Kidney (tissue), 13 donors: ENCODE measurements at regions not wholly inside any gene's neighbourhood (a gene's known extent, or its start where the extent isn't known, plus 50 kb on each side); places are given as distances from the start of the nearest gene placed in this dataset.

Experiments
- DNase-seq, 5 donors: peaks; one replicate each; pipeline ENCODE4 v3.0.0-alpha.2; 2013 to 2020
- FAIRE-seq: peaks from 2 replicates; lab custom pipeline; 2012; peaks lifted over from hg19 to GRCh38; lab: Jason Lieb, UNC
- H3K27ac ChIP-seq, 2 donors: one replicate each; pipeline ENCODE4 v1.7.0; 2013; ENCODE audit warnings: low read depth in 2 of 2, low read length in 2 of 2, inconsistent platforms in 1 of 2
- H3K27me3 ChIP-seq: one replicate; pipeline ENCODE4 v1.7.1; 2013; ENCODE audit warnings: low read length, inconsistent platforms; ENCODE audit not compliant: control insufficient read depth, insufficient read depth
- H3K36me3 ChIP-seq, 3 donors: one replicate each; pipeline versions ENCODE4 v1.7.0 to v1.7.1; 2013; ENCODE audit warnings: low read length in 3 of 3, control low read depth in 1 of 3, inconsistent platforms in 1 of 3; ENCODE audit not compliant: insufficient read depth in 3 of 3, control insufficient read depth in 2 of 3
- H3K4me1 ChIP-seq, 3 donors: one replicate each; pipeline versions ENCODE4 v1.7.0 to v1.7.1; 2013; ENCODE audit warnings: low read length in 3 of 3, inconsistent platforms in 1 of 3, low read depth in 1 of 3; ENCODE audit not compliant: control insufficient read depth in 2 of 3, insufficient read depth in 2 of 3
- H3K4me3 ChIP-seq, 3 donors: one replicate each; pipeline versions ENCODE4 v1.7.0 to v1.8.1; 2013; ENCODE audit warnings: low read length in 3 of 3, control low read depth in 1 of 3, inconsistent platforms in 1 of 3
- H3K9ac ChIP-seq, 3 donors: one replicate each; pipeline versions ENCODE4 v1.7.0 to v1.7.1; 2013; ENCODE audit warnings: low read length in 3 of 3, control low read depth in 1 of 3, inconsistent platforms in 1 of 3
- H3K9me3 ChIP-seq, 3 donors: one replicate each; pipeline versions ENCODE4 v1.7.0 to v1.7.1; 2013; ENCODE audit warnings: low read length in 3 of 3, control low read depth in 1 of 3, inconsistent platforms in 1 of 3; ENCODE audit not compliant: control insufficient read depth in 2 of 3, insufficient read depth in 1 of 3
- CTCF ChIP-seq: IDR thresholded peaks from 3 replicates; pipeline ENCODE4 v1.5.1; 2012; ENCODE audit warnings: mild to moderate bottlenecking, moderate library complexity, borderline replicate concordance; ENCODE audit not compliant: insufficient read depth; ENCODE audit errors: extremely low read depth
- intact Hi-C: fragments of 100-400 bp; cut with DNase I; formaldehyde crosslinking; loops from one replicate; pipeline ENCODE4 v1.11.1; 2022
- donor health status: control.
- donor health status: control.
- donor health status: control.
- donor health status: control.
- donor health status: control.
- donor health status: DM: yes; HTN: yes; CAD: no.
- donor health status: Normal renal cell carcinoma (clear cell type).

- intact Hi-C loops, result no loop called here
- no peaks in the 10 kb centered on the region for H3K9me3 ChIP-seq
- no peak overlapping the region for H3K27ac ChIP-seq
- no peak overlapping the region for H3K9ac ChIP-seq
- no peak overlapping the region for H3K4me3 ChIP-seq
- no peaks in the 10 kb centered on the region for H3K4me1 ChIP-seq
- H3K36me3 ChIP-seq, result no peaks in the 10 kb centered on the region
- no peaks in the 10 kb centered on the region for H3K27me3 ChIP-seq
- no peak for FAIRE-seq
- no peak for DNase-seq
- no peak for TF ChIP-seq CTCF
Observed at GRCh38 chr3:137071104-137071503, 113.3 kb downstream of the IL20RB start.

GRCh38 chr3:137075020-137075419 is 117.2 kb downstream of the IL20RB start:
- no peaks in the 10 kb centered on the region for H3K4me1 ChIP-seq
- intact Hi-C loops, result no loop called here
- peaks cover 0 to 2% (median 0%) of the 10 kb centered on the region in 3 donors for H3K9me3 ChIP-seq
- no peak overlapping the region for H3K4me3 ChIP-seq
- FAIRE-seq (no peak), DNase-seq (no peak)
- H3K27ac ChIP-seq, result no peak overlapping the region
- TF ChIP-seq CTCF, result no peak
- no peaks in the 10 kb centered on the region for H3K36me3 ChIP-seq
- H3K27me3 ChIP-seq, result no peaks in the 10 kb centered on the region
- H3K9ac ChIP-seq, result no peak overlapping the region

- DNase-seq (no peak), FAIRE-seq (no peak)
- Histone ChIP-seq H3K36me3 (no peaks in the 10 kb centered on the region), H3K9ac (no peak overlapping the region), H3K4me3 (no peak overlapping the region), H3K27ac (no peak overlapping the region), H3K27me3 (no peaks in the 10 kb centered on the region), H3K9me3 (peaks cover 0 to 2% (median 0%) of the 10 kb centered on the region in 3 donors), H3K4me1 (no peaks in the 10 kb centered on the region)
- TF ChIP-seq CTCF, result no peak
- intact Hi-C loops, result no loop called here
Observed at GRCh38 chr3:137078040-137078439, 120.3 kb downstream of the IL20RB start.

GRCh38 chr3:137079571-137079970 is 121.8 kb downstream of the IL20RB start:
- Histone ChIP-seq H3K4me3 (no peak overlapping the region), H3K27ac (no peak overlapping the region), H3K27me3 (no peaks in the 10 kb centered on the region), H3K36me3 (no peaks in the 10 kb centered on the region), H3K4me1 (no peaks in the 10 kb centered on the region), H3K9me3 (peaks cover 0 to 2% (median 0%) of the 10 kb centered on the region in 3 donors), H3K9ac (no peak overlapping the region)
- intact Hi-C loops, result no loop called here
- DNase-seq, result no peak
- TF ChIP-seq CTCF, result no peak
- FAIRE-seq, result no peak
